KMS-11 (cell line): ENCODE measurements at regions not wholly inside any gene's neighbourhood (a gene's known extent, or its start where the extent isn't known, plus 50 kb on each side); places are given as distances from the start of the nearest gene placed in this dataset.

Source experiments
- H2AFZ ChIP-seq: fragments of 200-600 bp; sonication (generic); 2 replicates; pipeline ENCODE4 v1.6.1; 2016; ENCODE audit warnings: antibody characterized with exemption, mixed run types, low read depth
- H3K27ac ChIP-seq: fragments of 200-600 bp; sonication (generic); 2 replicates; pipeline ENCODE4 v1.6.1; 2016; ENCODE audit warnings: mild to moderate bottlenecking, mixed run types
- H3K27me3 ChIP-seq: fragments of 200-600 bp; sonication (generic); 2 replicates; pipeline ENCODE4 v1.6.1; 2017; ENCODE audit warnings: mild to moderate bottlenecking, low read depth, mixed run types, moderate library complexity; ENCODE audit not compliant: insufficient read depth
- H3K36me3 ChIP-seq: fragments of 200-600 bp; sonication (generic); 2 replicates; pipeline ENCODE4 v1.6.1; 2017; ENCODE audit warnings: mild to moderate bottlenecking, mixed run types; ENCODE audit not compliant: insufficient read depth
- H3K4me1 ChIP-seq: fragments of 200-600 bp; sonication (generic); 2 replicates; pipeline ENCODE4 v1.6.1; 2016; ENCODE audit warnings: mild to moderate bottlenecking, low read depth, mixed run types; ENCODE audit not compliant: poor library complexity, severe bottlenecking
- H3K4me2 ChIP-seq: fragments of 200-600 bp; sonication (generic); 2 replicates; pipeline ENCODE4 v1.7.0; 2016; ENCODE audit warnings: mild to moderate bottlenecking, mixed run types
- H3K4me3 ChIP-seq: fragments of 200-600 bp; sonication (generic); IDR thresholded peaks from 2 replicates; pipeline ENCODE4 v1.6.1; 2017; ENCODE audit warnings: low read depth, low read length, mixed read lengths; ENCODE audit not compliant: insufficient read depth
- H3K79me2 ChIP-seq: fragments of 200-600 bp; sonication (generic); 2 replicates; pipeline ENCODE4 v1.6.1; 2016; ENCODE audit warnings: low read depth, mixed run types; ENCODE audit not compliant: insufficient read depth
- H3K9ac ChIP-seq: fragments of 200-600 bp; sonication (generic); 2 replicates; pipeline ENCODE4 v1.6.1; 2016; ENCODE audit warnings: mild to moderate bottlenecking, mixed run types
- H4K20me1 ChIP-seq: fragments of 200-600 bp; sonication (generic); 2 replicates; pipeline ENCODE4 v1.6.1; 2016; ENCODE audit warnings: mild to moderate bottlenecking, mixed run types; ENCODE audit not compliant: insufficient read depth
- TF ChIP-seq, protein P1 (sequence below): fragments of 200-600 bp; sonication (generic); conservative IDR thresholded peaks from 2 replicates; pipeline ENCODE4 v1.6.1; 2017; ENCODE audit warnings: low read depth, mild to moderate bottlenecking, antibody characterized with exemption, low read length, moderate library complexity, mixed read lengths

DNA sequence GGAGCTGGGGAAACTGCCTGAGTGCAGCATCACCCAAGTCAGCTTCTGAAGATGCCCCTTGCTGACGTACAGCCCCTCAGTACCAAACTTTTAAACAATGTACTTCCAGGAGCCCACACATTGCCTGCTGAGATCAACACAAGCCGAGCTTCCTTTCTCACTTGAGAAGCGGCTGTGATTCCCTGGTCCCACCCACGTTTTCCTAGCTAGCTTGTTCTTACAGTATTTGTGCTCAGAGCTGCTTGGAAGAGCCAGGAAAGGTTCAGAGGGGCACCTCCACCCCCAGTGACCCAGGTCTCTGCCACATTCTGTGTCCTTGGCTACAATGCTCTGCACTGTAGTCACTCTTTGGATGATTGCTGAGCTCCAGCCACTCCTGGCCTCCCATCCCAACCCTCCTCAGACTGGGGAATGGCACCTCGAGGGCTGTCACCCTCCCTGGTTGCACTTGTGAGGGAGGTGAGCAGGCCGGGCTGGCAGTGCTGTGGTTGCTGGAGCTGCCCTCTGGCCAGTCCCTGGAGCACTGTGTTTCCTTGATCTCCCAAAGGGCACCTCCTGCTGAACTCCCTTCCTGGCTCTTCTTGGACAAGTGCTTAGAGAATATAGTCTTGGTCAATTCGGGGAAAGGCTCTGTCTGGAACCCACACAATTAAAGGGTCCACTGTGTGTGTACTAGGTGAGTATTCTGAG is 355.1 kb downstream of the AJAP1 start:
- Histone ChIP-seq H3K36me3 (no peaks in the 10 kb centered on the region), H4K20me1 (no peaks in the 10 kb centered on the region), H3K27me3 (no peaks in the 10 kb centered on the region; the same call in 1 of the 2 replicates), H2AFZ (no peak overlapping the region), H3K79me2 (no peaks in the 10 kb centered on the region), H3K9ac (no peak overlapping the region), H3K4me2 (no peak overlapping the region), H3K4me1 (no peaks in the 10 kb centered on the region), H3K4me3 (no peak overlapping the region), H3K27ac (no peak overlapping the region)
- TF ChIP-seq, protein P1, sequence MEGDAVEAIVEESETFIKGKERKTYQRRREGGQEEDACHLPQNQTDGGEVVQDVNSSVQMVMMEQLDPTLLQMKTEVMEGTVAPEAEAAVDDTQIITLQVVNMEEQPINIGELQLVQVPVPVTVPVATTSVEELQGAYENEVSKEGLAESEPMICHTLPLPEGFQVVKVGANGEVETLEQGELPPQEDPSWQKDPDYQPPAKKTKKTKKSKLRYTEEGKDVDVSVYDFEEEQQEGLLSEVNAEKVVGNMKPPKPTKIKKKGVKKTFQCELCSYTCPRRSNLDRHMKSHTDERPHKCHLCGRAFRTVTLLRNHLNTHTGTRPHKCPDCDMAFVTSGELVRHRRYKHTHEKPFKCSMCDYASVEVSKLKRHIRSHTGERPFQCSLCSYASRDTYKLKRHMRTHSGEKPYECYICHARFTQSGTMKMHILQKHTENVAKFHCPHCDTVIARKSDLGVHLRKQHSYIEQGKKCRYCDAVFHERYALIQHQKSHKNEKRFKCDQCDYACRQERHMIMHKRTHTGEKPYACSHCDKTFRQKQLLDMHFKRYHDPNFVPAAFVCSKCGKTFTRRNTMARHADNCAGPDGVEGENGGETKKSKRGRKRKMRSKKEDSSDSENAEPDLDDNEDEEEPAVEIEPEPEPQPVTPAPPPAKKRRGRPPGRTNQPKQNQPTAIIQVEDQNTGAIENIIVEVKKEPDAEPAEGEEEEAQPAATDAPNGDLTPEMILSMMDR, result no peak

DNA sequence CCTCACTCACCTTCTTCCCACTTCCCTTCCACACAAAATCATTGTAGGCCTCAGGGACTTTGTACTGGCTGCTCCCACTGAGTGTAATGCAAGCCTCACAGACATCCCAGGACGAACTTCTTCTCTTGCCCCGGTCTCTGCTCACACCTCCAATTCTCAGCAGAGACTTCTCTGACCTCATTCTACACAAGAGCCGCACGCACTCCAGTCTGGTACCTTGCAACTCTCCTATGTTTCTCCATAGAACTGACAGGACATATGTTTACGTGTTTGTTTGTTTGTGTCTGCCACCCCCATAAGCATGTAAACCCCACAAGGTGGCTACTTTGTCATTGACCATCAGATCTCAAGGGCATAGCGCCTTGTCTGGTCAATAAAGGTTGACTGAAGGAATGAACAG is 350.8 kb downstream of the AJAP1 start:
- no peaks in the 10 kb centered on the region for H3K4me1 ChIP-seq
- H2AFZ ChIP-seq, result no peak overlapping the region
- H3K27ac ChIP-seq, result no peak overlapping the region
- H3K9ac ChIP-seq, result no peak overlapping the region
- no peaks in the 10 kb centered on the region for H3K36me3 ChIP-seq
- TF ChIP-seq, protein P1, result no peak
- no peak overlapping the region for H3K4me2 ChIP-seq
- no peaks in the 10 kb centered on the region for H3K27me3 ChIP-seq
- H3K4me3 ChIP-seq, result no peak overlapping the region
- no peaks in the 10 kb centered on the region for H3K79me2 ChIP-seq
- no peaks in the 10 kb centered on the region for H4K20me1 ChIP-seq

DNA sequence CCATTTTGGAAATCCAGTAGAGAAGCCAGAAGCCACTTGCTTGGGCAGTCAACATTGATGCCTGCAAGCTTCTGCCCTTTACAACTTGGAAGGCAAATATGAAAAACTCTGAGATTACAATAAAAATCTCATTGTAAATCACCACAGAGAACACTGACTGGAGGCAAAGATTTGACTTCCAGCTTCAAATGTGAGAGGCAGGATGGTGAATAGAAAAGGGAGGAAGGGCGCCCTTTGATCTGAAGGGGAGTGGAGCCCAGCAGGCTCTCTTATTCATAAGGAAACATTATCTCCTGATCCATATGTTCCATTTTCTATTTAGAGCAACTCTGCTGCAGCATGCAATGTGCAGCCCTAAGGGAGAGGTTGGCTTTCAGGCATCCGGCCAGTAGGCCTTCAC is 348.3 kb downstream of the AJAP1 start:
- H3K27ac ChIP-seq, result no peak overlapping the region
- TF ChIP-seq, protein P1, result no peak
- no peaks in the 10 kb centered on the region for H3K4me1 ChIP-seq
- H3K36me3 ChIP-seq, result no peaks in the 10 kb centered on the region
- H3K4me2 ChIP-seq, result no peak overlapping the region
- no peaks in the 10 kb centered on the region for H3K79me2 ChIP-seq
- no peaks in the 10 kb centered on the region for H3K27me3 ChIP-seq
- no peaks in the 10 kb centered on the region for H4K20me1 ChIP-seq
- no peak overlapping the region for H2AFZ ChIP-seq
- no peak overlapping the region for H3K9ac ChIP-seq
- H3K4me3 ChIP-seq, result no peak overlapping the region

DNA sequence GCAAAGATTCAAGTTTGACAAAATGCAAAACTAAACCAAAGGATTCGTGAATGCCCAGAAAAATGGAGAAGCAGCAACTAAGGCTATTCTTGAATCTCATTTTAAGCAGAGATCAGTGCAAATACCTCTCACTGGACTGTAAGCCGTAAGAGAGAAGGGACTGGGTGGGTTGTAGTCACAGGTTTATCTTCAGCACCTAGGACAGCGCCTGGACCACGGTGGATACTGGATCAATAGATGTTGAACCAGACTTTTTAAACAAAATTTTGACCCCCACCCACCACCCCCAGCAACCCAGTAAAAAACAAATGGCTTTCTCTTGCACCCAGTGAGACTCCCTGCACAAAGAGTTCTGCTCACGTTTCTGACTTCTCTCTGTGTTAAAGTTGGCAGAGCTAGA is 347.1 kb downstream of the AJAP1 start:
- Histone ChIP-seq H2AFZ (no peak overlapping the region), H3K27me3 (no peaks in the 10 kb centered on the region), H4K20me1 (no peaks in the 10 kb centered on the region), H3K9ac (no peak overlapping the region), H3K4me1 (no peaks in the 10 kb centered on the region), H3K4me2 (no peak overlapping the region), H3K79me2 (no peaks in the 10 kb centered on the region), H3K27ac (no peak overlapping the region), H3K36me3 (no peaks in the 10 kb centered on the region), H3K4me3 (no peak overlapping the region)
- TF ChIP-seq, protein P1, result no peak
